ENCODE measurements at regions not wholly inside any gene's neighbourhood (a gene's known extent, or its start where the extent isn't known, plus 50 kb on each side); places are given as distances from the start of the nearest gene placed in this dataset.

- Histone ChIP-seq H3K4me1 (ENCODE audit: control insufficient read depth, insufficient read depth, low read length) (no peaks in the 10 kb centered on the region), H3K56ac (ENCODE audit: extremely low read depth, insufficient read depth, low read length) (no peak overlapping the region), H2BK20ac (ENCODE audit: low read depth, low read length) (0 out of 2 replicates have a peak overlapping the region, but pooled peaks have one; percentile 16), H3K4ac (ENCODE audit: low read depth, low read length) (no peak overlapping the region), H3K14ac (replicated peaks; ENCODE audit: low read depth, low read length) (no peak overlapping the region), H3K9me3 (ENCODE audit: control insufficient read depth, insufficient read depth, low read length) (no peaks in the 10 kb centered on the region), H2AFZ (replicated peaks; ENCODE audit: low read length, poor library complexity) (no peak overlapping the region), H2AK5ac (ENCODE audit: low read depth, low read length) (no peak overlapping the region), H4K5ac (ENCODE audit: low read depth, low read length) (no peak overlapping the region), H3K36me3 (ENCODE audit: control insufficient read depth, insufficient read depth, low read length) (no peaks in the 10 kb centered on the region), H3K27me3 (ENCODE audit: control insufficient read depth, insufficient read depth, low read length) (no peaks in the 10 kb centered on the region), H3K9ac (ENCODE audit: low read depth, low read length) (no peak overlapping the region), H3K27ac (ENCODE audit: insufficient read depth, low read length) (no peak overlapping the region), H3K18ac (ENCODE audit: low read depth, low read length) (no peak overlapping the region), H2BK5ac (ENCODE audit: low read depth, low read length, poor library complexity, severe bottlenecking) (no peak overlapping the region), H3K4me2 (ENCODE audit: low read depth, low read length) (no peak overlapping the region), H3K4me3 (ENCODE audit: insufficient read depth, low read depth, low read length) (no peak overlapping the region), H2AK9ac (replicated peaks; ENCODE audit: low read depth, low read length, poor library complexity) (no peak overlapping the region), H3K9me1 (ENCODE audit: insufficient read depth, low read length) (no peaks in the 10 kb centered on the region), H2BK120ac (ENCODE audit: low read depth, low read length) (peak overlapping the region; percentile 50), H4K91ac (ENCODE audit: insufficient read depth, low read depth, low read length) (no peak overlapping the region), H4K20me1 (ENCODE audit: insufficient read depth, low read length) (no peaks in the 10 kb centered on the region), H2BK15ac (ENCODE audit: low read depth, low read length) (no peak overlapping the region; the same call in 2 of the 3 replicates), H4K8ac (ENCODE audit: low read depth in 2 of 2, low read length in 2 of 2) (no peak overlapping the region; a peak in 1 of 4 replicates), H3K79me1 (ENCODE audit: low read depth in 1 of 2, low read length in 2 of 2) (no peaks in the 10 kb centered on the region), H3K23ac (ENCODE audit: low read depth, low read length) (no peak overlapping the region)
- no TSS peak for BruUV-seq (replicated peaks)
- WGBS, 2 experiments (ENCODE audit: extremely low coverage in 2 of 2, insufficient read length in 1 of 2) = 10% methylated on average over 2 of the region's 4 CpGs; no CpG with 5 or more reads in 1 of the 2 experiments
- peak; percentile 85 for ATAC-seq (ENCODE audit: low read depth)
- dilution Hi-C loops (cut with HindIII; ENCODE audit: low sequenced_read_pairs, unreplicated experiment) = no loop called here
- TF ChIP-seq SMC3 (IDR thresholded peaks at IDR 0.05; ENCODE audit: low read depth, low read length) = peak; percentile 55
- no peak for TF ChIP-seq MAFK (IDR thresholded peaks at IDR 0.05; ENCODE audit: low read depth, low read length)
- no peak for TF ChIP-seq RCOR1 (IDR thresholded peaks at IDR 0.05; ENCODE audit: insufficient replicate concordance, low read length)
- TF ChIP-seq CTCF (conservative IDR thresholded peaks at IDR 0.05; ENCODE audit: low read depth, low read length) = peak; percentile 70
- TF ChIP-seq ELK1 (IDR thresholded peaks at IDR 0.05; ENCODE audit: borderline replicate concordance, low read depth, low read length) = no peak
- peak; percentile 63 for TF ChIP-seq RAD21 (IDR thresholded peaks at IDR 0.05; ENCODE audit: low read length)
- in situ Hi-C loops (cut with MboI; ENCODE audit: low sequenced_read_pairs) = loop anchor here (10.0 kb wide), 2 partner anchors 166 to 346 kb away; no protein-coding TSS in a partner anchor
- intact Hi-C loops (cut with micrococcal nuclease) = loop anchor here (1.0 to 10.0 kb wide), 6 partner anchors 167 to 1391 kb away; partner anchors contain the start of gene IL1RAP
- ChIA-PET CTCF (interaction anchor here (0.5 to 1.7 kb wide), 10 partner anchors 167 to 1393 kb away, joined by 3 to 12 read pairs (median 3); no protein-coding TSS in a partner anchor), POLR2A (ENCODE audit: unreplicated experiment) (no interaction called here)
- peak; percentile 47 for DNase-seq
These were observed 148.0 kb upstream of the OSTN start for GRCh38 chr3:191051037-191051436.

Data from IMR-90 (cell line).